ENCODE measurements at regions not wholly inside any gene's neighbourhood (a gene's known extent, or its start where the extent isn't known, plus 50 kb on each side); places are given as distances from the start of the nearest gene placed in this dataset.
"Not testable (repeated sequence)": the region's sequence is repeated elsewhere in the genome, so short reads cannot be mapped to it uniquely, and the experiment has no call there.

- DNase-seq = no peak
Measured at GRCh38 chr5:60437308-60437707, 262.7 kb downstream of the DEPDC1B start.

DNA sequence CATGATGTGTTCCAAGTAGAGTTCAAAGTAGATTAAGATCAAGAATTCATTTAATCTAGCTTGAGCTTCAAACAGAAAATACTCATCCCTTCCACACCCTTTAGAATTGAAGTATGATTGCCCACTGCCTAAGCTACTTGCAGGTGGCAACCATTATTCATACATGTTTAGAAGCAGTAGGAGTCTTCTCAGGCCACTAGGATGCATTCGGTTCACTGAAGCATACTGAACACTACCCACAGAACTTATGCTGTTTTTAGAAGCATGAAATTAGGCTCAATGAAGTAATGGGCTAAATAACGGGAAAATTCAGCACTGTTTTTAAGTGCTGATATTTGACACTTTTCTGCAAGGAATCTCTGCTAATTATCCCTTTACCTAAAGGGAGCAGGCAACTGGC is 263.4 kb downstream of the DEPDC1B start:
- DNase-seq = no peak

- no peak for DNase-seq
Measured at GRCh38 chr5:60435808-60436207, 264.2 kb downstream of the DEPDC1B start.

GRCh38 chr5:60426189-60426588 is 273.8 kb downstream of the DEPDC1B start:
- DNase-seq = not testable (repeated sequence)

- not testable (repeated sequence) for DNase-seq
Measured at GRCh38 chr5:60420773-60421172, 279.2 kb downstream of the DEPDC1B start.

GRCh38 chr5:60417500-60418181 is 282.3 kb downstream of the DEPDC1B start:
- DNase-seq = peak; percentile 13

- no peak for DNase-seq
Measured at GRCh38 chr5:60415443-60415842, 284.5 kb downstream of the DEPDC1B start.

DNA sequence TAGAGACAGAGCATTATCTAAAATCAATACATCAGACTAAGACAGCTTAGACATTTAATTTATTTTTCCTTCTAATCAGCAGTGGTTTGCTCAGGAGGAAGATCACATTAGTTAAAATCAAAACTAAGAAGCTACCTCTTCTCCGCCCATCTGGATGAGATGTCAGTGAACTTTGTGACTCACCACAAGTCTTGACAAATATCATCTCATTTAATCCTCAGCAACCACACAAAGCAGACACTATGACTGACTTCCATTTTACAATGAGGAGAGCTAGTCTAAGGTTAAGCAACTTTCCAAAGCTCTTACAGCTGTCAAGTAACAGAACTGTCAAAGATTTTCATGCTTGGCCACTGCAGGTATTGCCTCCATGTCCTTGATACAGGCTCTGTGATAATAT is 289.5 kb downstream of the DEPDC1B start:
- no peak for DNase-seq

GRCh38 chr5:60404171-60404570 is 295.8 kb downstream of the DEPDC1B start:
- DNase-seq = no peak

- no peak for DNase-seq
Measured at GRCh38 chr5:60403343-60404006, 296.5 kb downstream of the DEPDC1B start.

- DNase-seq = no peak
Measured at GRCh38 chr5:60402161-60402785, 297.7 kb downstream of the DEPDC1B start.

- no peak for DNase-seq
Measured at GRCh38 chr5:60401526-60401925, 298.4 kb downstream of the DEPDC1B start.

DNA sequence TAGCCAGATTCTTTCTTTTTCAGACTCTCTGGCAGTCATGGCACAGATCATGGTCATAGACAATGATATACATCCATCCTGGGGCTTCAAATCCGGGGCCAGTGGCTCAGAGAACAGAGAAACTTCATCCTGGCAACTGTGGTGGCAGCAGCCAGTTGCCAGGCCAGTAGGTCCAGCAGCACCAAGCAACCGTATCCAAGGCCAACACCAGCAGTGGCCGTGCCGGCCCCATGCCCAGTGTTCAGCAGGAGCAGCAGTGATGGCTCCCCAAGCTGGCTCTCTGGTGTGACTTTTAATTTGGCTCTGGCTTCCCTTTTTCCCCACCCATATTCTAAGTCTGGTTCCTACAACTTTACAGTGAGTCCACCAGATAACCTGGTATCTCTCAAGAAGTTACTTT is 300.5 kb downstream of the DEPDC1B start:
- no peak for DNase-seq

GRCh38 chr5:60395712-60396329 is 304.1 kb downstream of the DEPDC1B start:
- DNase-seq = no peak

GRCh38 chr5:60387051-60387440 is 312.9 kb downstream of the DEPDC1B start:
- DNase-seq = no peak

GRCh38 chr5:60386436-60387050 is 313.4 kb downstream of the DEPDC1B start:
- no peak for DNase-seq

GRCh38 chr5:60382716-60383115 is 317.2 kb downstream of the DEPDC1B start:
- DNase-seq = peak; percentile 35

DNA sequence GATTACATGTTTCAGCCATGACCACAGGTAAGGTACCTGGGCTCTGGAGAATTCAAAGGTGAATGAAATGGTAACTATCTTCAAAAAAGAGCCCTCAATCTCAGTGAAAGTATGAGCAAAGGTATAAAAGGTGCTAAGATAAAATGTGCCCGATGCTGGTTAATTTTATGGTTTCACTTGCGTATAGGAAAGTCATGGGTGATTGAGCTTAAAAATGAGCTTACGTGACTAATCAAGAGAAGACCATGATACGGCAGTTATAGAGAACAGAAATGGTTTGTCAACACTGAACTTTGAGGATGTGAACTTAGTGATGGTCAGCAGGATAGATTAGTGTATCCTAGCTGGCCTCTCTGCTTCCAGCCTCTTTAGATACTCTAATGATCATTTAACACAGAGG is 320.1 kb downstream of the DEPDC1B start:
- no peak for DNase-seq

GRCh38 chr5:60377826-60378225 is 322.1 kb downstream of the DEPDC1B start:
- no peak for DNase-seq

- DNase-seq = no peak
Measured at GRCh38 chr5:60376860-60377259, 323.1 kb downstream of the DEPDC1B start.

- no peak for DNase-seq
Measured at GRCh38 chr5:60374409-60374808, 325.6 kb downstream of the DEPDC1B start.

DNA sequence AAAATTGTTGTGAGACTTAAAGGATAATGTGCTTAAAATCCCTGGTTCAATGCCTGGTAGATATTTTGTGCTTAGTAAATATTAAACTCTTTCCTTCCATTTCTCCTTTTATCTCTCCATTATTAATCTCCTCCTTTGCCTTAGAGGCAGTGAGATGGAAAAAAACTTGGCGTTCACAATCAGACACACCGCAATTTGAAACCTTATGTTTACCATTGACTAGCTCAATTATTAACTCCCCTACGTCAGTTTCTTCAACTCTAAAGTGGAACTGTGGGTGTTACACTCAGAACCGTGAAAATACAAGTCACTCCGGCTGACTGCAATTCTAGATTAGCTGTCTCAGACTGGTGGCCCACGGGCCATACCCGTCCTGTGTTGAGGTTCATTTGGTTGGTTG is 327.2 kb downstream of the DEPDC1B start:
- no peak for DNase-seq

DNA sequence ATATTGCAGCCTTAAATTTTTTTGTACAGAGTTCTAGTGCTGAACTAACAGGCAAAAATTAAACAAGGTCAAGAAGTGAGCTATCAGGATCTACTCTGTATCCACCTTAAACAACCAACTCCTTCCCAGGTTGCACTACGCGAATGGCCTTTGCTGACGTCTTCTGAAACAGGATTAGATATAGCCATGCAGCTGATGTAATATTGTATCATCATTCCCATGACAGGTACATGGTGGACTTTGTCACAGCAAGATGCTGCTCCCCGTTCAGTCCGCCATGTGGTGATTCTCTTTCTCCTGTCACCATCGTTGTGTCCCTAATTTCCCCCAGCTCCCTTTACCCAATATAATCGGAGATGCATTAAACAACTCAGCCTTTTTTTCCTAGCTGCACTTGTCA is 328.9 kb downstream of the DEPDC1B start:
- no peak for DNase-seq

Data from hindlimb muscle (tissue), 1 donor.